ENCODE measurements at regions not wholly inside any gene's neighbourhood (a gene's known extent, or its start where the extent isn't known, plus 50 kb on each side); places are given as distances from the start of the nearest gene placed in this dataset.

DNA sequence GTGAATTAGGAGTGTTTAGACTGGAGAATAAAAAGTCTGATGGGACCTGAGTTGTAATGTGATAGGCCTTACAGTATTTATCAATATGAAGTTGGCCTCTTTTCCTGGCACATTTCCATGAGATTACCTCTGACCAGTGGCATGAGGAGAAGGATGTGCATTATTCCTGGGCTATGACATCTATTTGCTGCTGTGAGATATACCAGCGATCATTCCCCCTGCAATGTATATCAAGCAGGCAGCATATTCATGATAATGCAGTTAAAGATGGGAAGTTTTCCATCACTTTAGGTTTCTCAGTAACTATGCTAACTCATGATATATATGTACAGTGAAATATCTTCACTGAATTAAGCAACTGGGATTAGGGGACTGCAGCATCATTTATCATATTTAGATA is 142.8 kb upstream of the MBL2 start:
- in situ Hi-C loops (cut with MboI; ENCODE audit: low sequenced_read_pairs in 4 of 4), result no loop called here
- no peak for TF ChIP-seq POLR2A (IDR thresholded peaks at IDR 0.05)
- TF ChIP-seq, protein P1, sequence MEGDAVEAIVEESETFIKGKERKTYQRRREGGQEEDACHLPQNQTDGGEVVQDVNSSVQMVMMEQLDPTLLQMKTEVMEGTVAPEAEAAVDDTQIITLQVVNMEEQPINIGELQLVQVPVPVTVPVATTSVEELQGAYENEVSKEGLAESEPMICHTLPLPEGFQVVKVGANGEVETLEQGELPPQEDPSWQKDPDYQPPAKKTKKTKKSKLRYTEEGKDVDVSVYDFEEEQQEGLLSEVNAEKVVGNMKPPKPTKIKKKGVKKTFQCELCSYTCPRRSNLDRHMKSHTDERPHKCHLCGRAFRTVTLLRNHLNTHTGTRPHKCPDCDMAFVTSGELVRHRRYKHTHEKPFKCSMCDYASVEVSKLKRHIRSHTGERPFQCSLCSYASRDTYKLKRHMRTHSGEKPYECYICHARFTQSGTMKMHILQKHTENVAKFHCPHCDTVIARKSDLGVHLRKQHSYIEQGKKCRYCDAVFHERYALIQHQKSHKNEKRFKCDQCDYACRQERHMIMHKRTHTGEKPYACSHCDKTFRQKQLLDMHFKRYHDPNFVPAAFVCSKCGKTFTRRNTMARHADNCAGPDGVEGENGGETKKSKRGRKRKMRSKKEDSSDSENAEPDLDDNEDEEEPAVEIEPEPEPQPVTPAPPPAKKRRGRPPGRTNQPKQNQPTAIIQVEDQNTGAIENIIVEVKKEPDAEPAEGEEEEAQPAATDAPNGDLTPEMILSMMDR (IDR thresholded peaks at IDR 0.05 in 4 of 5, conservative IDR thresholded peaks at IDR 0.05 in 1 of 5), result no peak
- H3K4me3 ChIP-seq, result no peak overlapping the region

DNA sequence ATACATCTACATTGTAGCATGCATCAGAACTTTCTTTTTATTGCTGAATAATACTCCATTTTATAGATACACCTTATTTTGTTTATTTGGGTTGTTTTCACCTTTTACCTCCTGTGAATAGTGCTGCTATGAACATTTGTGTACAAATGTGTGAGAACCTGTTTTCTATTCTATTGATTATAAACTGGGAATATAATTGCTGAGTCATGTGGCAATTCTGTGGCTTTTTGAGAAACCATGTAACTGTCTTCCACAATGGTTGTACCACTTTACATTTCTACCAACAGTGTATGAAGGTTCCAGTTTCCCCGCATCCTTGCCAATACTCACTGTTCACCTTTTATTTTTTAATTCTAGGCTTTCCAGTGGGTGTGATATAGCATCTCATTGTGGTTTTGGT is 138.6 kb upstream of the MBL2 start:
- in situ Hi-C loops (cut with MboI; ENCODE audit: low sequenced_read_pairs in 4 of 4), result no loop called here
- Histone ChIP-seq H3K4me1 (no peaks in the 10 kb centered on the region), H3K9me3 (no peaks in the 10 kb centered on the region), H3K27me3 (no peaks in the 10 kb centered on the region), H3K27ac (no peak overlapping the region), H3K36me3 (no peaks in the 10 kb centered on the region), H3K4me3 (no peak overlapping the region)
- TF ChIP-seq, protein P1 (IDR thresholded peaks at IDR 0.05 in 4 of 5, conservative IDR thresholded peaks at IDR 0.05 in 1 of 5), result no peak
- TF ChIP-seq POLR2A (IDR thresholded peaks at IDR 0.05), result no peak
- intact Hi-C loops (cut with DNase I; ENCODE audit: low total_unique reads), result no loop called here
- ATAC-seq (no peak), DNase-seq (no peak)

More for the DNA sequence above, 142.8 kb upstream of the MBL2 start:
- no peak for ATAC-seq
- H3K36me3 ChIP-seq, result no peaks in the 10 kb centered on the region
- H3K9me3 ChIP-seq, result no peaks in the 10 kb centered on the region
- H3K27me3 ChIP-seq, result no peaks in the 10 kb centered on the region
- no peak for DNase-seq
- intact Hi-C loops (cut with DNase I; ENCODE audit: low total_unique reads), result no loop called here
- H3K4me1 ChIP-seq, result no peaks in the 10 kb centered on the region
- no peak overlapping the region for H3K27ac ChIP-seq

DNA sequence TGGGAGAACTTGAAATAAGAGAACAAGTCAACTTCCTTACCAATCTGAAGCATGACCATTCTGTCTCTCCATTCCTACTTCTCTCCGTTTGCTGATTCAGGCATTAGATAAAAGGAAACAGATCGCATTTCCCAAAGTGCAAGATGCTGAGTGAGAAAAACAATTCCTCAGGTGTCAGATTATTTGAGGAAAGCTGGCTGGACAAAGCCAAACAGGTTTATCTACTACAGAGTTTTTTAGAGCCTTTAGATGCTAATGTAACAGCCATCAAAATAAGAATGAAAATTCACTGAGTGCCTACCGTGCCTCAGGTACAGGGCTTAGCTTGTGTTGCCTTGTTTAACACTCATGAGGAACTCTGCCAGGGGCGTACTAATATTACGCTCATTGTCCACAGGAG is 135.9 kb upstream of the MBL2 start:
- in situ Hi-C loops (cut with MboI; ENCODE audit: low sequenced_read_pairs in 4 of 4), result no loop called here

DNA sequence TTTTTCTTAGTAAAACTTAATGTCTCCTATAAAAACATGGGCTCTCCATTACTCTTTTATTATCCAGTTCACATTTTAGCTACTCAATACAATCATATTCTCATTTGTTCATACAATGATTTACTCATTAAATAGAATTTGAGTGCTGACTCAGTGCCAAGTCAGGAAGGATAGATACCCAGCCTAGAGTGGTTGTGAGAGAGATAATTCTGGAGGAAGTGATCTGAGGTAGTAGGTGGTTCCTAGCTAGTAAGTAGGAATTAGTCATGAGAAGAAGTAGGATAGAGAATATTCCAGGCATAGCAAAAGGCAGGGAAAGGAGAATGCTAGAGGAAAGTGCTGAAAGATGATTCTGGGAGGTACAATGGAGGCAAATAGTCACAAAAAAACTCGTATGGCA is 133.5 kb upstream of the MBL2 start:
- intact Hi-C loops (cut with DNase I; ENCODE audit: low total_unique reads), result no loop called here

More for the DNA sequence above, 135.9 kb upstream of the MBL2 start:
- Histone ChIP-seq H3K9me3 (no peaks in the 10 kb centered on the region), H3K4me1 (no peaks in the 10 kb centered on the region), H3K27ac (no peak overlapping the region), H3K36me3 (no peaks in the 10 kb centered on the region), H3K27me3 (no peaks in the 10 kb centered on the region), H3K4me3 (no peak overlapping the region)
- no peak for DNase-seq
- ATAC-seq, result no peak
- intact Hi-C loops (cut with DNase I; ENCODE audit: low total_unique reads), result no loop called here
- no peak for TF ChIP-seq POLR2A (IDR thresholded peaks at IDR 0.05)
- TF ChIP-seq, protein P1 (IDR thresholded peaks at IDR 0.05 in 4 of 5, conservative IDR thresholded peaks at IDR 0.05 in 1 of 5), result no peak

More for the DNA sequence above, 133.5 kb upstream of the MBL2 start:
- Histone ChIP-seq H3K36me3 (no peaks in the 10 kb centered on the region), H3K9me3 (no peaks in the 10 kb centered on the region), H3K27ac (no peak overlapping the region), H3K4me3 (no peak overlapping the region), H3K4me1 (no peaks in the 10 kb centered on the region), H3K27me3 (no peaks in the 10 kb centered on the region)
- TF ChIP-seq, protein P1 (IDR thresholded peaks at IDR 0.05 in 4 of 5, conservative IDR thresholded peaks at IDR 0.05 in 1 of 5), result no peak
- TF ChIP-seq POLR2A (IDR thresholded peaks at IDR 0.05), result no peak
- DNase-seq (no peak), ATAC-seq (no peak)
- in situ Hi-C loops (cut with MboI; ENCODE audit: low sequenced_read_pairs in 4 of 4), result no loop called here
